ENCODE measurements at regions not wholly inside any gene's neighbourhood (a gene's known extent, or its start where the extent isn't known, plus 50 kb on each side); places are given as distances from the start of the nearest gene placed in this dataset.

DNA sequence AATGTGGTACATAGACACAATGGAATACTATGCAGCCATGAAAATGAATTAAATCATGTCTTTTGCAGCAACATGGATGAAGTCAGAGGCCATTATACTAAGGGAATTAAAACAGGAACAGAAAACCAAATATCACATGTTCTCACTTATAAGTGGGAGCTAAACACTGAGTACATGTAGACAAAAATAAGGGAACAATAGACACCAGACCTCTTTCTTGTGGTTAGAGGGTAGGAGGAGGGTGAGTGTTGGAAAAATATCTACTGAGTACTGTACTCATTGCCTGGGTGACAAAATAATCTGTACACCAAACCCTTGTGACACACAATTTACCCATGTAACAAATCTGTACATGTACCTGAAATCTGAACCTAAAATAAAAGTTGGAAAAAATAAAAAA lies 59.1 kb upstream of the ANO5 start:
- no peak overlapping the region for H3K4me3 ChIP-seq (ENCODE audit: low read length)
- H3K79me2 ChIP-seq (ENCODE audit: low read length), result no peaks in the 10 kb centered on the region
- H3K9me2 ChIP-seq (replicated peaks; ENCODE audit: insufficient read depth, low read length), result no peaks in the 10 kb centered on the region
- DNase-seq, result no peak
- H3K9me3 ChIP-seq (ENCODE audit: low read length), result no peaks in the 10 kb centered on the region
- no peaks in the 10 kb centered on the region for H4K20me1 ChIP-seq (ENCODE audit: insufficient read depth, low read depth, low read length)
- H3K27me3 ChIP-seq (ENCODE audit: low read length), result no peaks in the 10 kb centered on the region
- H3K36me3 ChIP-seq (ENCODE audit: insufficient read depth, low read length), result no peaks in the 10 kb centered on the region
- H3K27ac ChIP-seq (ENCODE audit: low read length), result no peak overlapping the region
- H2AFZ ChIP-seq (ENCODE audit: low read length), result no peak overlapping the region
- no peak overlapping the region for H3K4me2 ChIP-seq (ENCODE audit: low read depth, low read length, poor library complexity, severe bottlenecking)
- H3K9ac ChIP-seq (ENCODE audit: low read length), result no peak overlapping the region
- H3K4me1 ChIP-seq (ENCODE audit: low read length), result no peaks in the 10 kb centered on the region

DNA sequence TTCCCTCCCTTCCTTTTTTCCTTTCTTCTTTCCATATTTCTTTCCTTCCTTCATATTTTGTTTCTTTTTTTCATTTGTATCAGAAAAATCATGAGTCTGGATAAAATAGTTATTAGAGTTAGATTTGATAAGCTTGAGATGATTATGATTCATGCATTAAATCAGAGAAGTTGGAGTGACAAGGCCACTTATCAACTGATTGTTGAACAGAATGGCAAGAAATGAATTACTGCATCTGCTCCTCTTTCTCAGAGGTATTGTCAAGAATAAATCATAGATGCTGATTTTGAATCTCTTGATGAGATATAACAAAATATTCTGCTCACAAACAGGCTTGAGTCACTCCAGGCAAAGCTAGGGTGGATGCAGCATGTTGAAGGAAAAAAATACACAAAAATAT lies 54.6 kb upstream of the ANO5 start:
- DNase-seq, result no peak
- H4K20me1 ChIP-seq (ENCODE audit: insufficient read depth, low read depth, low read length), result no peaks in the 10 kb centered on the region

More for the DNA sequence above, 54.6 kb upstream of the ANO5 start:
- Histone ChIP-seq H3K79me2 (ENCODE audit: low read length) (no peaks in the 10 kb centered on the region), H3K4me1 (ENCODE audit: low read length) (no peaks in the 10 kb centered on the region), H3K9me3 (ENCODE audit: low read length) (no peaks in the 10 kb centered on the region), H3K4me3 (ENCODE audit: low read length) (no peak overlapping the region), H3K27me3 (ENCODE audit: low read length) (no peaks in the 10 kb centered on the region), H3K27ac (ENCODE audit: low read length) (no peak overlapping the region), H3K4me2 (ENCODE audit: low read depth, low read length, poor library complexity, severe bottlenecking) (no peak overlapping the region), H3K36me3 (ENCODE audit: insufficient read depth, low read length) (no peaks in the 10 kb centered on the region), H3K9ac (ENCODE audit: low read length) (no peak overlapping the region), H2AFZ (ENCODE audit: low read length) (no peak overlapping the region), H3K9me2 (replicated peaks; ENCODE audit: insufficient read depth, low read length) (no peaks in the 10 kb centered on the region)

All from Karpas-422 (cell line).